ENCODE measurements at regions not wholly inside any gene's neighbourhood (a gene's known extent, or its start where the extent isn't known, plus 50 kb on each side); places are given as distances from the start of the nearest gene placed in this dataset.
"Not testable (repeated sequence)": the region's sequence is repeated elsewhere in the genome, so short reads cannot be mapped to it uniquely, and the experiment has no call there.

GRCh38 chr4:72767618-72768302 lies 198.7 kb upstream of the ADAMTS3 start:
- DNase-seq: no peak

GRCh38 chr4:72765788-72766187 lies 196.8 kb upstream of the ADAMTS3 start:
- not testable (repeated sequence) for DNase-seq

DNA sequence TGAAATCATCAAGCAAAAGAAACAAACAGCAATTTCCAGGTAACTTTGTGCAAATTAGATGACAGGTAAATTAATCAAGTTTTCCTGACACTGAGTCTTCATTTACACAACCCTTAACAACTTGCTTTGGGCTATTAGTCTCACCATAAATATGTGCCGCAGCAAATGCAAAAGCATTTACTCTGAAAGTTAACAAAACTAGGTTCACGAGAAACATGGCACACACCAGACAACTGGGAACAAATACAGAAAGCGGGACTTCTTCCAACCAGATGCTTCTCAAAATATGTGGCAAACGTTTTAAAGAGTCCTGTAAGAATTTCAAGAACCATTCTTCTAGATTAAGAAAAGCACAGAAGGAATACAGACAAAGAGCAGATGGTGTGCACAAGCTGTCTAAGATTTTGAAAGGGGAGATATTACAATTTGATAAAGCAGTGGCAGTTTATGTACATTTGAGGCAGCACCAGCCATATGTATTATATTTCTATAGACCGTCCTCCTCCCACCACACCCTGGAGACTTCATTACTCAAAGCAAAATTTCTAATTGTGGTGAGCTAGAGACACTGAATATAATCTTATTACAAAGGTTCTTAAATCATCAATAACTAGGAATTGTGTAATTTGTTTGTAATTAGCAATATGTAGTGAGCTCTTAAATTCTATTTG lies 192.5 kb upstream of the ADAMTS3 start:
- DNase-seq: no peak

GRCh38 chr4:72753414-72753813 lies 184.4 kb upstream of the ADAMTS3 start:
- DNase-seq: not testable (repeated sequence)

DNA sequence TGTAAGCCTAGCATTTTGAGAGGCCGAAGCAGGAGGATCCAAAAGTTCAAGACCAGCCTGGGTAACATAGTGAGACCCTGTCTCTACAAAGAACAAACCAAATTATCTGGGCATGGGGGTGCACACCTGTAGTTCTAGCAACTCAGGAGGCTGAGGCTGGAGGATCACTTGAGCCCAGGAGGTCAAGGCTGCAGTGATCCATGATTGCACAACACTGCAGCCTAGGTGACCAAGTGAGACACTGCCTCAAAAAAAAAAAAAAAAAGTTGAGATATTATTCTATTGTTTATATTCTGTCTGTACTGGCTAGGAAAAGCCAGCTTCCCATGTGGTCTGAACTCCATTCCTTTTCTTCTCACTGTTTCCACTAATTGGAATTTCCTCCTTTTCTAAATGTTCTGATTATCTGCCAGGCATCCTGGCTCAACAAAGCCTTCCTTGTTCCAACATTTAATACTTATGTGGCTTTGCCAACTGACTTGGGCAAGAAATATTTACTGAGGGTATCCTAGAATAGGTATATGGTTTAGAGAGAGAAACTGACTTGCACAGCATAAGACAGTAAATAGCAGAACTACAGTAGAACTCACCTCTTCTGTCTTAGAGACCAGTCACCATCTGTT lies 175.2 kb upstream of the ADAMTS3 start:
- DNase-seq: no peak

- DNase-seq: no peak
Measured at GRCh38 chr4:72743078-72743477, 174.1 kb upstream of the ADAMTS3 start.

DNA sequence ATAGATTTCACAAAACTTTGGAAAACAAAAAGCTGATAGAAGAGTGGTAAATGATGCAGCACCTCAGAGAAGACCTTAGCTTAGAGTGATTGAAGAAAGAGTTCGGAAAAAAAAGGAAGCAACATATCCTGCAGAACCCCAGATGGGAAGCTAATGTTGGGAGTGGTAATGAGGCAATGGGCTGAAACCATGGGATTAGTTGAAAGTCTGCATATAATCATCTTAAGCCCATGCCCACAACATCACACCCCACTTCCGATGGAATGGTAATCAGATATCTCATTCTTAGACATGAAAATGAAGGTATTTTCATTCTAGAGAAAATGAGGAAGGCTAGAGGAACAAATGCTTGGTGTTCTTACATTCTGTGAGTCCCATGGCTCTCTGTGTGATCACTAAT lies 146.3 kb upstream of the ADAMTS3 start:
- no peak for DNase-seq

DNA sequence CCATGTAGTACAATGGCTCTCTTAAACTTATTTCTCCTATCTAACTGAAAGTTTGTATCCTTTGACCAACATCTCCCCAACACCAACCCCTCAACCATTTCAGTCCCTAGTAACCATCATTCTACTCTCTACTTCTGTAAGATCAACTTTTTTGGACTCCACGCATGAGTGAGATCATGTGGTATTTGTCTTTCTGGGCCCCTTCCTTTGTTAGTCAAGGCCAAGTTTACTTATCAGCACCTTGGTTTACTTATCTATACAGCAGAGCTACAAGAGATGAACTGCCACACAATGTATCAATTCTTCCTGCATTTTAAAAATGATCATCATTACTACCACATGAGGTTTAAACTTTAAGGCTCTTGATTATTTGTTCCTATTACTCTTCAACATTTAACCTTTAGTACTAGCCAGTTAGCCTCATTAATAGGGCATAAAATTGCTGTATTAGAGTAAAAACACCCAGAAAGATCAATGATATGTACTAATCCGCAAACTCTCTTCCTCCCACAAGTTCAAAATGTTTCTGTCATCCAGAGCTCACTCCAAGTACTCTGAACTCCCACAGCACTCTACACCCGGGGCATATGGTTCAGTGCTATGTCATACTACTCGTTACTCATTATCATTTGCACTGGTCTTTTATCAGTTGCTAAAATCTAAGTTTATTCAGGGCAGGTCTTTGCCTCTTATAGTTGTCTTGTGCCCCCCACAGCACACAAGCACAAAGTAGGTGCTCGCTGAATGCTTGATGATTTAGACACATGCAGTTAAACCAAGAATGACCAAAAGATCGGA lies 145.7 kb upstream of the ADAMTS3 start:
- no peak for DNase-seq

DNA sequence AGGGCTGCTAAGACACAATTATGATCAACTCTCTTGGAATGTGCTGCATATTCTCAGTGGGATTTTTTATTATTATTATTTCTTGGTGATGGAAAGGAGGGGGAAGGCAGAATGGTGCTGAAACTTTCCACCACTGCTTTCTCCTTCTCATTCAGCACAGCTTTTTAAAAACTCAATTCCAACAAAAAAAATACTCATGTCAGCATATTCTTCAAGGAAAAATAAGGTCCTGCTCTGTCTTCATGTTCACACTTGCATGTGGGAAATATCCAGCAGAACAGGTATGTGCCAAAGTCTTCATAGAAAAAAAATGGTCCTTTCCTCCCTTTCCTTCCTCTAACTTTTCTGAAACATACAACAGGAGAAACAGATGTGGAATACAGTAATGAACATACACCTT lies 144.0 kb upstream of the ADAMTS3 start:
- DNase-seq: no peak

- no peak for DNase-seq
Measured at GRCh38 chr4:72709475-72709874, 140.5 kb upstream of the ADAMTS3 start.

DNA sequence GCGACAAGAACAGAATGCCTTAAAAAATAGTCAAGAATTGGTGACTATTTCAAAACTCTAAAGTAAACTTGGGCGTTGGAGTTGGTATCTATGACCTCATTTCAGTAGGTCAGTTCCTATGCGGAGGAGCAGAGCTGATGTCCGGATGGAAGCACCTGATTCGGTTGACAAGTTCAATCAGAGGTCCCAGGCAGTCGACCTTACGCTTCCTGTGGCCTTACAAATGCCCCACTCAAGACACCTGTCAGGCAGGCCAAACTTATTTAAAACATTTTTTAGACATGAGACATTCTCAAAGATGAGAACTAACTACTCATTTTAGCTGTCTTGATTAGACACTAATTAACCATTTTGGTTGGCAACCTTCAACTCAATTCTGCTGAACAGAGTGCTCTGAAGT lies 137.7 kb upstream of the ADAMTS3 start:
- DNase-seq: no peak

- not testable (repeated sequence) for DNase-seq
Measured at GRCh38 chr4:72704925-72705640, 136.1 kb upstream of the ADAMTS3 start.

GRCh38 chr4:72702948-72703347 lies 133.9 kb upstream of the ADAMTS3 start:
- DNase-seq: no peak

GRCh38 chr4:72701987-72702819 lies 133.2 kb upstream of the ADAMTS3 start:
- DNase-seq: peak; percentile 20

GRCh38 chr4:72690771-72691170 lies 121.8 kb upstream of the ADAMTS3 start:
- no peak for DNase-seq

- DNase-seq: no peak
Measured at GRCh38 chr4:72689923-72690322, 120.9 kb upstream of the ADAMTS3 start.

GRCh38 chr4:72686390-72686789 lies 117.4 kb upstream of the ADAMTS3 start:
- not testable (repeated sequence) for DNase-seq

DNA sequence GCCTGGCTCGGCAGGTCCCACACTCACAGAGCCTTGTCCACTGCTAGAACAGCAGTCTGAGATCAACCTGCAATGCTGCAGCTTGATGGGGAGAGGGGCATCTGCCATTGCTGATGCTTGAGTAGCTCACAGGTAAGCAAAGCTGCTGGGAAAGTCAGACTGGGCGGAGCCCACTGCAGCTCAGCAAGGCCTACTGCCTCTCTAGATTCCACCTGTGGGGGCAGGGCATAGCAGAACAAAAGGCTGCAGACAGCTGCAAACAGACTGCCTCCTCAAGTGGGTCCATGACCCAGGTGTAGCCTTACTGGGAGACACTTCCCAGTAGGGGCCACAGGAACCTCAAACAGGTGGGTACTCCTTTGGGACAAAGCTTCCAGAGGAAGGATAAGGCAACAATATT lies 110.6 kb upstream of the ADAMTS3 start:
- DNase-seq: no peak

GRCh38 chr4:72677886-72678285 lies 108.9 kb upstream of the ADAMTS3 start:
- DNase-seq: no peak

GRCh38 chr4:72677265-72677664 lies 108.2 kb upstream of the ADAMTS3 start:
- DNase-seq: no peak

GRCh38 chr4:72671980-72672379 lies 103.0 kb upstream of the ADAMTS3 start:
- no peak for DNase-seq

DNA sequence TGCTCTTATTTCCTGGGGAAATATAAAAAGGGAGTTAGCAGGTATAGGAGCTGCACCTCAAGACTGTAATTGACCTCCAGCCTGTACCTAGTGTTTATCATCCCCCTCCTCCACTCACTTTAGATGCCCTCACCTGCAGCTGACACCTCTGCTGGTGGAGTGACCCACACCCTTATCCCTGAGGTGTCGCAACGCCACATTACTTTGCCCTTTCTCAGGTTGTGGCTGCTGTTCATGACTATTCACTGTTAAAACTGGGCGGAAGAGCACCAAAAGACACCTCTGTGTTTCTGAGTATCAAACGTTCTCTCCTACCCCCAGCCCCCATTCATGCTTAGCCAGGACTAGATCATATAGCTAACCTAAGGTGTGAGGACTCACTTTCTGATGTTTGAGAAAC lies 101.5 kb upstream of the ADAMTS3 start:
- DNase-seq: no peak

Data from CD4-positive, alpha-beta T cell treated with Interleukin-17A for 4 hours (primary cell).